ENCODE measurements at regions not wholly inside any gene's neighbourhood (a gene's known extent, or its start where the extent isn't known, plus 50 kb on each side); places are given as distances from the start of the nearest gene placed in this dataset.

DNA sequence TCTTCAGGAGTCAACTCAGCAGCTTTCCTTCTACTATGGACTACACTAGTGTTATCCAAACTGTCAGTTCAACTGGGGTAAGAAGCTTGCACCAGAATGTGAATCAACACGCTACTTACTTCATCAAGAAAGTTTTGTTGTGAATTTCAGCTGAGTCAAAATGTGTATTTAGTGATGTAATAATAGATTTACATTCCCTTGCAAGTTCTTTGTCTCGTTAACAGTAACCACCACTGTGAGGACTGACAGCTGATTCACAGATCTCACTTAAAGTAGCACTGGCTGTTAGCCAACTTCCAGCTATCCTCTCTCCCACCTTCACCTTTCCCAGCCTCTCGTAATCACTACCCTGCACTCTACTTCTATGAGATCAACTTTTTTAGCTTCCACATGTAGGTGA lies 445.3 kb downstream of the NTRK2 start:
- Histone ChIP-seq H3K27me3 (ENCODE audit: control insufficient read depth, insufficient read depth, low read length) (no peaks in the 10 kb centered on the region), H2BK15ac (ENCODE audit: low read depth, low read length) (no peak overlapping the region), H3K27ac (ENCODE audit: insufficient read depth, low read length) (no peak overlapping the region), H3K23ac (ENCODE audit: low read depth, low read length) (no peak overlapping the region), H2BK5ac (ENCODE audit: low read depth, low read length, poor library complexity, severe bottlenecking) (no peak overlapping the region), H2AK9ac (replicated peaks; ENCODE audit: low read depth, low read length, poor library complexity) (no peak overlapping the region), H4K5ac (ENCODE audit: low read depth, low read length) (no peak overlapping the region), H2AK5ac (ENCODE audit: low read depth, low read length) (no peak overlapping the region), H2AFZ (replicated peaks; ENCODE audit: low read length, poor library complexity) (no peak overlapping the region), H3K4me3 (ENCODE audit: insufficient read depth, low read depth, low read length) (no peak overlapping the region), H3K4ac (ENCODE audit: low read depth, low read length) (no peak overlapping the region), H3K9me3 (ENCODE audit: control insufficient read depth, insufficient read depth, low read length) (peaks cover 11% of the 10 kb centered on the region; the same call in 1 of the 2 replicates), H4K20me1 (ENCODE audit: insufficient read depth, low read length) (no peaks in the 10 kb centered on the region), H3K4me2 (ENCODE audit: low read depth, low read length) (no peak overlapping the region), H4K91ac (ENCODE audit: insufficient read depth, low read depth, low read length) (no peak overlapping the region), H3K18ac (ENCODE audit: low read depth, low read length) (no peak overlapping the region), H3K14ac (replicated peaks; ENCODE audit: low read depth, low read length) (no peak overlapping the region), H2BK20ac (ENCODE audit: low read depth, low read length) (no peak overlapping the region), H3K9me1 (ENCODE audit: insufficient read depth, low read length) (no peaks in the 10 kb centered on the region), H2BK120ac (ENCODE audit: low read depth, low read length) (no peak overlapping the region), H3K79me1 (ENCODE audit: low read depth in 1 of 2, low read length in 2 of 2) (no peaks in the 10 kb centered on the region), H3K56ac (ENCODE audit: extremely low read depth, insufficient read depth, low read length) (no peak overlapping the region), H3K4me1 (ENCODE audit: control insufficient read depth, insufficient read depth, low read length) (no peaks in the 10 kb centered on the region), H3K36me3 (ENCODE audit: control insufficient read depth, insufficient read depth, low read length) (no peaks in the 10 kb centered on the region), H3K9ac (ENCODE audit: low read depth, low read length) (no peak overlapping the region), H4K8ac (ENCODE audit: low read depth in 2 of 2, low read length in 2 of 2) (no peak overlapping the region)
- ChIA-PET CTCF (no interaction called here), POLR2A (ENCODE audit: unreplicated experiment) (no interaction called here)
- TF ChIP-seq SMC3 (IDR thresholded peaks at IDR 0.05; ENCODE audit: low read depth, low read length) (no peak), FOS (IDR thresholded peaks at IDR 0.05; ENCODE audit: low read depth, low read length) (no peak), BHLHE40 (IDR thresholded peaks at IDR 0.05; ENCODE audit: low read depth, low read length) (no peak), MAFK (IDR thresholded peaks at IDR 0.05; ENCODE audit: low read depth, low read length) (no peak), RFX5 (IDR thresholded peaks at IDR 0.05; ENCODE audit: low read depth, low read length) (no peak), MXI1 (IDR thresholded peaks at IDR 0.05; ENCODE audit: borderline replicate concordance, low read depth, low read length) (no peak), RAD21 (IDR thresholded peaks at IDR 0.05; ENCODE audit: low read length) (no peak), CEBPB (IDR thresholded peaks at IDR 0.05; ENCODE audit: low read depth, low read length) (no peak), MAZ (IDR thresholded peaks at IDR 0.05; ENCODE audit: borderline replicate concordance, low read depth, low read length) (no peak), CHD1 (IDR thresholded peaks at IDR 0.05; ENCODE audit: low read depth, low read length) (no peak), POLR2A (IDR thresholded peaks at IDR 0.05; ENCODE audit: low read depth, low read length) (no peak), NFE2L2 (IDR thresholded peaks at IDR 0.05; ENCODE audit: low read depth, low read length) (no peak), RCOR1 (IDR thresholded peaks at IDR 0.05; ENCODE audit: insufficient replicate concordance, low read length) (no peak)
- TF ChIP-seq, protein P1, sequence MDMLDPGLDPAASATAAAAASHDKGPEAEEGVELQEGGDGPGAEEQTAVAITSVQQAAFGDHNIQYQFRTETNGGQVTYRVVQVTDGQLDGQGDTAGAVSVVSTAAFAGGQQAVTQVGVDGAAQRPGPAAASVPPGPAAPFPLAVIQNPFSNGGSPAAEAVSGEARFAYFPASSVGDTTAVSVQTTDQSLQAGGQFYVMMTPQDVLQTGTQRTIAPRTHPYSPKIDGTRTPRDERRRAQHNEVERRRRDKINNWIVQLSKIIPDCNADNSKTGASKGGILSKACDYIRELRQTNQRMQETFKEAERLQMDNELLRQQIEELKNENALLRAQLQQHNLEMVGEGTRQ (IDR thresholded peaks at IDR 0.05; ENCODE audit: low read depth, low read length): no peak
- TF ChIP-seq, protein P2, sequence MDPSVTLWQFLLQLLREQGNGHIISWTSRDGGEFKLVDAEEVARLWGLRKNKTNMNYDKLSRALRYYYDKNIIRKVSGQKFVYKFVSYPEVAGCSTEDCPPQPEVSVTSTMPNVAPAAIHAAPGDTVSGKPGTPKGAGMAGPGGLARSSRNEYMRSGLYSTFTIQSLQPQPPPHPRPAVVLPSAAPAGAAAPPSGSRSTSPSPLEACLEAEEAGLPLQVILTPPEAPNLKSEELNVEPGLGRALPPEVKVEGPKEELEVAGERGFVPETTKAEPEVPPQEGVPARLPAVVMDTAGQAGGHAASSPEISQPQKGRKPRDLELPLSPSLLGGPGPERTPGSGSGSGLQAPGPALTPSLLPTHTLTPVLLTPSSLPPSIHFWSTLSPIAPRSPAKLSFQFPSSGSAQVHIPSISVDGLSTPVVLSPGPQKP (IDR thresholded peaks at IDR 0.05; ENCODE audit: borderline replicate concordance, low read depth, low read length): no peak
- TF ChIP-seq, protein P3, sequence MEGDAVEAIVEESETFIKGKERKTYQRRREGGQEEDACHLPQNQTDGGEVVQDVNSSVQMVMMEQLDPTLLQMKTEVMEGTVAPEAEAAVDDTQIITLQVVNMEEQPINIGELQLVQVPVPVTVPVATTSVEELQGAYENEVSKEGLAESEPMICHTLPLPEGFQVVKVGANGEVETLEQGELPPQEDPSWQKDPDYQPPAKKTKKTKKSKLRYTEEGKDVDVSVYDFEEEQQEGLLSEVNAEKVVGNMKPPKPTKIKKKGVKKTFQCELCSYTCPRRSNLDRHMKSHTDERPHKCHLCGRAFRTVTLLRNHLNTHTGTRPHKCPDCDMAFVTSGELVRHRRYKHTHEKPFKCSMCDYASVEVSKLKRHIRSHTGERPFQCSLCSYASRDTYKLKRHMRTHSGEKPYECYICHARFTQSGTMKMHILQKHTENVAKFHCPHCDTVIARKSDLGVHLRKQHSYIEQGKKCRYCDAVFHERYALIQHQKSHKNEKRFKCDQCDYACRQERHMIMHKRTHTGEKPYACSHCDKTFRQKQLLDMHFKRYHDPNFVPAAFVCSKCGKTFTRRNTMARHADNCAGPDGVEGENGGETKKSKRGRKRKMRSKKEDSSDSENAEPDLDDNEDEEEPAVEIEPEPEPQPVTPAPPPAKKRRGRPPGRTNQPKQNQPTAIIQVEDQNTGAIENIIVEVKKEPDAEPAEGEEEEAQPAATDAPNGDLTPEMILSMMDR (conservative IDR thresholded peaks at IDR 0.05; ENCODE audit: low read depth, low read length): no peak
- no peak for DNase-seq
- WGBS, 2 experiments (ENCODE audit: extremely low coverage in 2 of 2, insufficient read length in 1 of 2): no CpG with 5 or more reads among the region's 3 CpGs
- no peak for ATAC-seq (ENCODE audit: low read depth)
- in situ Hi-C loops (cut with MboI; ENCODE audit: low sequenced_read_pairs) (no loop called here), dilution Hi-C loops (cut with HindIII; ENCODE audit: low sequenced_read_pairs, unreplicated experiment) (no loop called here), intact Hi-C loops (cut with micrococcal nuclease) (no loop called here)
- no TSS peak for BruUV-seq (replicated peaks)
